B cell (primary cell): ENCODE measurements at regions not wholly inside any gene's neighbourhood (a gene's known extent, or its start where the extent isn't known, plus 50 kb on each side); places are given as distances from the start of the nearest gene placed in this dataset.

Experiments used
- ATAC-seq: fragments of 200-7000 bp; cut with Tn5 transposase; one replicate; pipeline ENCODE4 v1.10.0; 2021; ENCODE audit warnings: low read depth, mild to moderate bottlenecking, moderate number of reproducible peaks, moderate library complexity
- CTCF ChIA-PET: fragments of 350-600 bp; sonication (Branson Sonifier 250); formaldehyde crosslinking; loops from one replicate; lab custom pipeline; 2021; ENCODE audit warnings: antibody characterized with exemption, inconsistent platforms; lab: Charles Lee
- POLR2A ChIA-PET: fragments of 350-600 bp; sonication (Branson Sonifier 250); formaldehyde crosslinking; loops from one replicate; lab custom pipeline; 2021; ENCODE audit warnings: antibody characterized with exemption; lab: Charles Lee
- DNase-seq: peaks from one replicate; pipeline ENCODE4 v3.0.0; 2013
- H2AFZ ChIP-seq: 2 replicates; pipeline ENCODE4 v1.6.1; 2012; ENCODE audit warnings: mild to moderate bottlenecking, low read depth, low read length; ENCODE audit not compliant: insufficient read depth, poor library complexity, severe bottlenecking
- H3K27ac ChIP-seq, 2 donors: 1 replicate in 1 of 2; 2 replicates in 1 of 2; pipeline ENCODE4 v1.5.1; 2012 to 2013; ENCODE audit warnings: low read length in 2 of 2, mild to moderate bottlenecking in 2 of 2, moderate library complexity in 1 of 2
- H3K27me3 ChIP-seq, 4 experiments: fragments of 200-600 bp in 1 of 4; sonication (generic) in 1 of 4; replicated peaks in 1 of 4; 1 replicate in 2 of 4; 2 replicates in 2 of 4; pipeline versions ENCODE4 v1.6.1 to v1.7.0; 2013 to 2016; ENCODE audit warnings: low read length in 3 of 4, mild to moderate bottlenecking in 2 of 4, mixed read lengths in 1 of 4, moderate library complexity in 1 of 4; ENCODE audit not compliant: insufficient read depth in 4 of 4, control insufficient read depth in 3 of 4; ENCODE audit errors: control extremely low read depth in 1 of 4
- H3K36me3 ChIP-seq, 2 experiments: replicated peaks in 1 of 2; 1 replicate in 1 of 2; 2 replicates in 1 of 2; pipeline versions ENCODE4 v1.6.1 to v1.7.1; 2013; ENCODE audit warnings: low read length in 1 of 2; ENCODE audit not compliant: insufficient read depth in 2 of 2, control insufficient read depth in 1 of 2; ENCODE audit errors: control extremely low read depth in 1 of 2, extremely low read depth in 1 of 2
- H3K4me1 ChIP-seq, 2 donors: fragments of 200-600 bp in 1 of 2; sonication (generic) in 1 of 2; 1 replicate in 1 of 2; 2 replicates in 1 of 2; pipeline versions ENCODE4 v1.5.1 to v1.6.1; 2013 to 2017; ENCODE audit warnings: low read length in 2 of 2; ENCODE audit not compliant: control insufficient read depth in 2 of 2, insufficient read depth in 2 of 2
- H3K4me2 ChIP-seq: replicated peaks from 2 replicates; pipeline ENCODE3; 2012; ENCODE audit warnings: mild to moderate bottlenecking, low read depth, low read length; ENCODE audit not compliant: poor library complexity, severe bottlenecking
- H3K4me3 ChIP-seq, 5 experiments: fragments of 200-600 bp in 1 of 5; sonication (generic) in 1 of 5; 1 replicate in 3 of 5; 2 replicates in 2 of 5; pipeline versions ENCODE4 v1.5.1 to v1.7.0; 2011 to 2016; ENCODE audit warnings: low read length in 4 of 5, mild to moderate bottlenecking in 4 of 5, low read depth in 2 of 5, control low read depth in 1 of 5, moderate library complexity in 1 of 5; ENCODE audit not compliant: insufficient read depth in 1 of 5; ENCODE audit errors: control extremely low read depth in 1 of 5, extremely low read depth in 1 of 5
- H3K79me2 ChIP-seq: fragments of 200-600 bp; sonication (generic); one replicate; pipeline ENCODE4 v1.6.0; 2016; ENCODE audit warnings: low read length; ENCODE audit not compliant: control insufficient read depth, insufficient read depth
- H3K9ac ChIP-seq: fragments of 200-600 bp; sonication (generic); 2 replicates; pipeline ENCODE4 v1.6.1; 2017; ENCODE audit warnings: mild to moderate bottlenecking, low read length, moderate library complexity
- H3K9me3 ChIP-seq, 3 donors: one replicate each; pipeline versions ENCODE4 v1.6.1 to v1.7.1; 2013; ENCODE audit warnings: low read length in 2 of 3; ENCODE audit not compliant: control insufficient read depth in 2 of 3, insufficient read depth in 1 of 3; ENCODE audit errors: control extremely low read depth in 1 of 3
- H4K20me1 ChIP-seq: 2 replicates; pipeline ENCODE4 v1.6.0; 2012; ENCODE audit warnings: mild to moderate bottlenecking, low read length; ENCODE audit not compliant: insufficient read depth, control insufficient read depth, poor library complexity, severe bottlenecking
- H3K27ac Mint-ChIP-seq: one replicate; pipeline ENCODE4 v1.8.0; 2021; ENCODE audit warnings: mixed read lengths
- H3K27me3 Mint-ChIP-seq: one replicate; pipeline ENCODE4 v1.8.0; 2021; ENCODE audit warnings: mixed read lengths
- H3K4me1 Mint-ChIP-seq: one replicate; pipeline ENCODE4 v1.8.0; 2021; ENCODE audit warnings: mixed read lengths
- H3K4me3 Mint-ChIP-seq: one replicate; pipeline ENCODE4 v1.8.0; 2021; ENCODE audit warnings: mixed read lengths
- H3K9me3 Mint-ChIP-seq: one replicate; pipeline ENCODE4 v1.8.0; 2022; ENCODE audit warnings: mixed read lengths; ENCODE audit not compliant: insufficient read depth
- CTCF ChIP-seq: fragments of 200-600 bp; IDR thresholded peaks from one replicate; pipeline ENCODE4 v1.8.0; 2022; ENCODE audit warnings: antibody characterized with exemption, mild to moderate bottlenecking
- EZH2 ChIP-seq: IDR thresholded peaks from 2 replicates; pipeline ENCODE4 v1.6.1; 2012; ENCODE audit warnings: borderline replicate concordance, low read depth, mild to moderate bottlenecking, moderate library complexity, low read length; ENCODE audit not compliant: insufficient read depth, poor library complexity, severe bottlenecking
- WGBS: methylation state at CpG from one replicate; pipeline ENCODE4 v1.1.5; 2013; ENCODE audit warnings: missing lambda C conversion rate; ENCODE audit not compliant: insufficient coverage; 5-methylcytosine and 5-hydroxymethylcytosine counted together
- intact Hi-C: fragments of 100-400 bp; cut with micrococcal nuclease; formaldehyde crosslinking; loops from one replicate; pipeline ENCODE4 v1.10.0; 2022

GRCh38 chr1:193791746-193792145, 605.3 kb upstream of the B3GALT2 start:
- ATAC-seq = no peak
- Histone ChIP-seq H3K36me3 (no peaks in the 10 kb centered on the region), H2AFZ (no peak overlapping the region), H3K9me3 (no peaks in the 10 kb centered on the region), H3K79me2 (no peaks in the 10 kb centered on the region), H3K4me1 (no peaks in the 10 kb centered on the region), H3K27ac (no peak overlapping the region), H4K20me1 (no peaks in the 10 kb centered on the region), H3K27me3 (no peaks in the 10 kb centered on the region), H3K9ac (no peak overlapping the region), H3K4me3 (no peak overlapping the region), H3K4me2 (no peak overlapping the region)
- no peak for DNase-seq
- H3K4me3 Mint-ChIP-seq = no peak overlapping the region
- TF ChIP-seq EZH2 (no peak), CTCF (no peak)
- ChIA-PET CTCF (interaction anchor here (0.6 kb wide), 1 partner anchor 54 kb away, joined by 3 read pairs; no protein-coding TSS in a partner anchor), POLR2A (no interaction called here)
- no peaks in the 10 kb centered on the region for H3K9me3 Mint-ChIP-seq
- H3K27me3 Mint-ChIP-seq = no peaks in the 10 kb centered on the region
- no peak overlapping the region for H3K27ac Mint-ChIP-seq
- intact Hi-C loops = no loop called here
- H3K4me1 Mint-ChIP-seq = no peaks in the 10 kb centered on the region
- WGBS = 100% methylated on average over 1 of the region's 3 CpGs

GRCh38 chr1:193787061-193787460, 600.6 kb upstream of the B3GALT2 start:
- Histone ChIP-seq H3K9ac (no peak overlapping the region), H3K4me2 (no peak overlapping the region), H2AFZ (no peak overlapping the region), H3K4me3 (no peak overlapping the region), H4K20me1 (no peaks in the 10 kb centered on the region), H3K27ac (no peak overlapping the region), H3K36me3 (no peaks in the 10 kb centered on the region), H3K4me1 (no peaks in the 10 kb centered on the region), H3K79me2 (no peaks in the 10 kb centered on the region), H3K9me3 (no peaks in the 10 kb centered on the region), H3K27me3 (no peaks in the 10 kb centered on the region)
- H3K27me3 Mint-ChIP-seq = no peaks in the 10 kb centered on the region
- WGBS = no CpG with 5 or more reads among the region's 2 CpGs
- no peak for DNase-seq
- TF ChIP-seq CTCF (no peak), EZH2 (no peak)
- intact Hi-C loops = no loop called here
- no peak for ATAC-seq
- H3K4me3 Mint-ChIP-seq = no peak overlapping the region
- no peaks in the 10 kb centered on the region for H3K9me3 Mint-ChIP-seq
- no peaks in the 10 kb centered on the region for H3K4me1 Mint-ChIP-seq
- ChIA-PET CTCF (no interaction called here), POLR2A (no interaction called here)
- no peak overlapping the region for H3K27ac Mint-ChIP-seq
